SIG-M5 (cell line): ENCODE measurements at regions not wholly inside any gene's neighbourhood (a gene's known extent, or its start where the extent isn't known, plus 50 kb on each side); places are given as distances from the start of the nearest gene placed in this dataset.
"Not testable (repeated sequence)": the region's sequence is repeated elsewhere in the genome, so short reads cannot be mapped to it uniquely, and the experiment has no call there.

Experiments used
- DNase-seq: peaks from one replicate; lab custom pipeline; 2025; lab: John Stamatoyannopoulos, UW

- DNase-seq = no peak
These were observed 106.3 kb upstream of the RNU6-1 start for GRCh38 chr15:67945951-67946700.

- no peak for DNase-seq
These were observed 106.9 kb upstream of the RNU6-1 start for GRCh38 chr15:67946701-67947100.

GRCh38 chr15:67947254-67948039, 106.7 kb upstream of the PIAS1 start:
- DNase-seq = no peak

GRCh38 chr15:67948215-67948614, 105.9 kb upstream of the PIAS1 start:
- DNase-seq = no peak

- DNase-seq = not testable (repeated sequence)
These were observed 102.9 kb upstream of the PIAS1 start for GRCh38 chr15:67951187-67951586.

GRCh38 chr15:67953299-67953698, 100.8 kb upstream of the PIAS1 start:
- no peak for DNase-seq

- no peak for DNase-seq
These were observed 98.9 kb upstream of the PIAS1 start for GRCh38 chr15:67955252-67955651.

- DNase-seq = no peak
These were observed 96.5 kb upstream of the PIAS1 start for GRCh38 chr15:67957435-67958132.

- no peak for DNase-seq
These were observed 86.2 kb upstream of the PIAS1 start for GRCh38 chr15:67967871-67968431.

- no peak for DNase-seq
These were observed 85.6 kb upstream of the PIAS1 start for GRCh38 chr15:67968564-67968963.

- DNase-seq = no peak
These were observed 85.1 kb upstream of the PIAS1 start for GRCh38 chr15:67968966-67969365.

GRCh38 chr15:67969892-67970291, 84.2 kb upstream of the PIAS1 start:
- DNase-seq = no peak

- no peak for DNase-seq
These were observed 81.7 kb upstream of the PIAS1 start for GRCh38 chr15:67972377-67972776.

GRCh38 chr15:67973846-67974245, 80.3 kb upstream of the PIAS1 start:
- no peak for DNase-seq

- DNase-seq = no peak
These were observed 77.5 kb upstream of the PIAS1 start for GRCh38 chr15:67976506-67977073.

GRCh38 chr15:67977414-67978089, 76.6 kb upstream of the PIAS1 start:
- no peak for DNase-seq

GRCh38 chr15:67979281-67979680, 74.8 kb upstream of the PIAS1 start:
- DNase-seq = no peak

GRCh38 chr15:67980171-67980570, 73.9 kb upstream of the PIAS1 start:
- no peak for DNase-seq

- DNase-seq = no peak
These were observed 73.1 kb upstream of the PIAS1 start for GRCh38 chr15:67980773-67981685.

- no peak for DNase-seq
These were observed 72.3 kb upstream of the PIAS1 start for GRCh38 chr15:67981848-67982247.
